M059J (cell line): ENCODE measurements at regions not wholly inside any gene's neighbourhood (a gene's known extent, or its start where the extent isn't known, plus 50 kb on each side); places are given as distances from the start of the nearest gene placed in this dataset.
"Not testable (repeated sequence)": the region's sequence is repeated elsewhere in the genome, so short reads cannot be mapped to it uniquely, and the experiment has no call there.

ENCODE experiments used
- DNase-seq: peaks from one replicate; pipeline ENCODE4 v3.0.0-alpha.2; 2012; ENCODE audit warnings: low read depth

GRCh38 chr5:3104429-3105060, 353.1 kb upstream of the IRX2 start:
- no peak for DNase-seq

- no peak for DNase-seq
Observed at GRCh38 chr5:3103262-3103811, 351.9 kb upstream of the IRX2 start.

- DNase-seq = no peak
Observed at GRCh38 chr5:3102531-3102930, 351.1 kb upstream of the IRX2 start.

GRCh38 chr5:3101561-3101960, 350.1 kb upstream of the IRX2 start:
- no peak for DNase-seq

- DNase-seq = no peak
Observed at GRCh38 chr5:3100921-3101551, 349.6 kb upstream of the IRX2 start.

- DNase-seq = no peak
Observed at GRCh38 chr5:3099954-3100353, 348.5 kb upstream of the IRX2 start.

- no peak for DNase-seq
Observed at GRCh38 chr5:3099526-3099925, 348.0 kb upstream of the IRX2 start.

GRCh38 chr5:3098821-3099220, 347.3 kb upstream of the IRX2 start:
- no peak for DNase-seq

GRCh38 chr5:3092664-3093063, 341.2 kb upstream of the IRX2 start:
- DNase-seq = no peak

- no peak for DNase-seq
Observed at GRCh38 chr5:3092211-3092610, 340.7 kb upstream of the IRX2 start.

GRCh38 chr5:3091040-3091774, 339.7 kb upstream of the IRX2 start:
- DNase-seq = no peak

GRCh38 chr5:3090305-3090704, 338.8 kb upstream of the IRX2 start:
- not testable (repeated sequence) for DNase-seq

GRCh38 chr5:3080366-3080765, 328.9 kb upstream of the IRX2 start:
- DNase-seq = no peak

- no peak for DNase-seq
Observed at GRCh38 chr5:3077684-3078083, 326.2 kb upstream of the IRX2 start.

GRCh38 chr5:3075309-3075708, 323.8 kb upstream of the IRX2 start:
- DNase-seq = no peak

- DNase-seq = no peak
Observed at GRCh38 chr5:3068401-3068800, 316.9 kb upstream of the IRX2 start.

GRCh38 chr5:3060283-3060682, 308.8 kb upstream of the IRX2 start:
- no peak for DNase-seq

- no peak for DNase-seq
Observed at GRCh38 chr5:3059488-3059887, 308.0 kb upstream of the IRX2 start.

- no peak for DNase-seq
Observed at GRCh38 chr5:3058942-3059341, 307.5 kb upstream of the IRX2 start.

- DNase-seq = no peak
Observed at GRCh38 chr5:3056866-3057265, 305.4 kb upstream of the IRX2 start.

- no peak for DNase-seq
Observed at GRCh38 chr5:3051400-3051799, 299.9 kb upstream of the IRX2 start.

GRCh38 chr5:3050863-3051262, 299.4 kb upstream of the IRX2 start:
- DNase-seq = no peak

GRCh38 chr5:3049261-3049660, 297.8 kb upstream of the IRX2 start:
- DNase-seq = no peak
